Sigmoid colon (tissue), 4 donors: ENCODE measurements at regions not wholly inside any gene's neighbourhood (a gene's known extent, or its start where the extent isn't known, plus 50 kb on each side); places are given as distances from the start of the nearest gene placed in this dataset.

Source experiments
- EP300 ChIP-seq, 4 donors: sonication (generic); formaldehyde crosslinking; IDR thresholded peaks; one replicate each; pipeline ENCODE4 v1.6.1; 2017; ENCODE audit warnings: antibody characterized with exemption in 4 of 4
- POLR2A ChIP-seq, 2 donors: fragments of 450-650 bp; IDR thresholded peaks; one replicate each; pipeline ENCODE4 v1.6.1; 2016; ENCODE audit warnings: antibody characterized with exemption in 2 of 2, mild to moderate bottlenecking in 2 of 2, moderate library complexity in 2 of 2
- POLR2AphosphoS5 ChIP-seq, 4 donors: sonication (generic); formaldehyde crosslinking; IDR thresholded peaks; one replicate each; pipeline ENCODE4 v1.6.1; 2017; ENCODE audit warnings: antibody characterized with exemption in 4 of 4
- TF ChIP-seq, protein P1 (sequence below), 4 experiments: fragments of 450-650 bp in 3 of 4; fragments of 200-600 bp in 1 of 4; IDR thresholded peaks; one replicate each; pipeline ENCODE4 v1.5.1; 2016 to 2019; ENCODE audit warnings: antibody characterized with exemption in 4 of 4, mild to moderate bottlenecking in 3 of 4, moderate library complexity in 2 of 4

DNA sequence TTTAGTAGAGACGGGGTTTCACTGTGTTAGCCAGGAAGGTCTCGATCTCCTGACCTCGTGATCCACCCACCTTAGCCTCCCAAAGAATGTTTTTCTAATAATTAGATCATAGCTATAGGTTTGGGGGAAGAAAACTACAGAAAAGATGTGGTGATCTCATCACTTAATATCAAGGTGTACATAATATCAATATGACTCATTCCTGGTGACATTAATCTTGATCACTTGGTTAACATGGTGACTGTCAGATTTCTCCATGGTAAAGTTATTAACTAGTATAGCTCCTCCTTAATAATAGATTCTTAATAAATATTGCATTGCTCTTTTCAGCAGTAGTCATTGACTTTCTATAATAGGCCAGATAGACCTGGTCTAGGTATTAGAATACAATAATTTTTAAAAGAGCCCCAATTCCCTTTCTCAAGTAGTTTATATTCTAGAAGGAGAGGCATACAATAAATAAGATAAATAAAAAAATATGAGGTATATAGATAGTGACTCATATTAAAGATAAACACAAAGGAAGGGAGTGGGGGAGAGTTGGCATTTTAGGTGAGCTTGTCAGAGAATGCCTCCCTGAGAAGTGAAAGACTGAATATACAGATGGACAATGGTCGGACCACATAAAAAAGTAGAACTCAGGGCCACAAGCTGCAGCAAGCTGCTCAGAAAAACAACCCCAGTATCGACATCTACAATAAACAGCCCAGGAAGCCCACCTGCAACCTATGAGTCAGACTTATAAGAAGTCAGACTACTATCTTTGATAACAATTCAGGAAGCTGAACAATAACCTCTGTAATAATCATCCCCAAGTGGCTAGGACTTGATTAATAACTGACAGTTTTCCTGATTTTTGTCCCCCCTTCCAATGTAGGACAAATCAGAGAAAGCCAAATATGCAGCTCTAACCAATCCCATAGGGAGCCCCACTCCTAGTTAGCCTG lies 210.8 kb downstream of the RFC3 start:
- TF ChIP-seq, protein P1, sequence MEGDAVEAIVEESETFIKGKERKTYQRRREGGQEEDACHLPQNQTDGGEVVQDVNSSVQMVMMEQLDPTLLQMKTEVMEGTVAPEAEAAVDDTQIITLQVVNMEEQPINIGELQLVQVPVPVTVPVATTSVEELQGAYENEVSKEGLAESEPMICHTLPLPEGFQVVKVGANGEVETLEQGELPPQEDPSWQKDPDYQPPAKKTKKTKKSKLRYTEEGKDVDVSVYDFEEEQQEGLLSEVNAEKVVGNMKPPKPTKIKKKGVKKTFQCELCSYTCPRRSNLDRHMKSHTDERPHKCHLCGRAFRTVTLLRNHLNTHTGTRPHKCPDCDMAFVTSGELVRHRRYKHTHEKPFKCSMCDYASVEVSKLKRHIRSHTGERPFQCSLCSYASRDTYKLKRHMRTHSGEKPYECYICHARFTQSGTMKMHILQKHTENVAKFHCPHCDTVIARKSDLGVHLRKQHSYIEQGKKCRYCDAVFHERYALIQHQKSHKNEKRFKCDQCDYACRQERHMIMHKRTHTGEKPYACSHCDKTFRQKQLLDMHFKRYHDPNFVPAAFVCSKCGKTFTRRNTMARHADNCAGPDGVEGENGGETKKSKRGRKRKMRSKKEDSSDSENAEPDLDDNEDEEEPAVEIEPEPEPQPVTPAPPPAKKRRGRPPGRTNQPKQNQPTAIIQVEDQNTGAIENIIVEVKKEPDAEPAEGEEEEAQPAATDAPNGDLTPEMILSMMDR (IDR thresholded peaks at IDR 0.05) = no peak
- no peak for TF ChIP-seq EP300 (IDR thresholded peaks at IDR 0.05)
- TF ChIP-seq POLR2A (IDR thresholded peaks at IDR 0.05) = no peak
- TF ChIP-seq POLR2AphosphoS5 (IDR thresholded peaks at IDR 0.05) = no peak
